HG03469 (cell line): ENCODE measurements at regions not wholly inside any gene's neighbourhood (a gene's known extent, or its start where the extent isn't known, plus 50 kb on each side); places are given as distances from the start of the nearest gene placed in this dataset.

Experiments
- ATAC-seq: cut with Tn5 transposase; IDR thresholded peaks from one replicate; pipeline ENCODE4 v1.9.1; 2021; ENCODE audit warnings: mild to moderate bottlenecking, moderate library complexity, moderate number of reproducible peaks; ENCODE audit not compliant: unreplicated experiment

- no peak for ATAC-seq
These were observed 291.1 kb upstream of the ZNF608 start for GRCh38 chr5:125037530-125037929.

- no peak for ATAC-seq
These were observed 292.0 kb upstream of the ZNF608 start for GRCh38 chr5:125038477-125038876.

DNA sequence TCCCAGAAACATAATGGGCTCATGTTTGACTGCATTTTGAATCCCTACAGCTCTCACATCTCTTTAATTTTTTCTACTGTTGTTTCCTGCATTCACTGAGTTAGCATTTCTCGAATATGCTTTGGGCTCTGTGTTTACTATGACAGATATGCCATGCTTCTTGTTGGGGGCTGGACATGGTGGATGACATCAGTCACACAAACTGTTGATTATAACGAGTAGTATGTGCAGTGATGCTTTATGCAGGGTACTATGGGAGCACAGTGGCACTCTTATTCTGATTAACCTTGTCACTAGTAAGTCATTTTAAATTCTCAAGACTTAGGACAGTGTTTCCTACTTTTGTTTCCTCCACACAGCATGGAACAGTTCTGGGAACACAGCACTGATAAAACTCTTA lies 295.4 kb upstream of the ZNF608 start:
- ATAC-seq = no peak

DNA sequence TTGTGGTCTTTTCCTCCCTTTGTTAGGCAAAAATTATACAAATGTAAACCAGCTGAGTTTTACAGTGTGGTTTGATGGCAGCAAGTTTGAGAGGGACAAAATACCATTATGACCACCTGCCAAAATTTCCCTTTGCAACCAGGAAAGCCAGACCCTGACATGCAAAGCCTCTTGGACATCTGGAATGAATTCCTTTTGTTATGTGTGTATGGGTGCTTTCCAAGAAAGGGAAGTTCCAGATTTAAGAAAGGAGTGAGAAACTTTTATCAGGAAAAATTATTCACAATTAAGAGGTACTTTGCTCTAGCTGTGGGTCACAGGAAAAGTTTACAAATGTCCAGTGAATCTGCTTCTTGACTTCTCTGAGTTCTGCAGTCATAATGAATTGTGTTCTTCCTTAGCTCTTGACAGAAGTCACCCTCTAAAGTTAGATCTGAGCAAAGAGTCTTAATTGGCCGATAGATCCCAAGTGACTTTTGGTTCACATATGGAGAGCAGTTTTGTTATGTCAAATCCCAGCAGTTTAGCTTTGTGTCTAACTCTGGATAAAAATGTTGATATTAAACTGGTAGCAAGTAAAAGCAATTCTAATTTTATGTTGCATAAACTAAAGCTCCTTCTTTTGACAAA lies 295.9 kb upstream of the ZNF608 start:
- ATAC-seq = no peak

DNA sequence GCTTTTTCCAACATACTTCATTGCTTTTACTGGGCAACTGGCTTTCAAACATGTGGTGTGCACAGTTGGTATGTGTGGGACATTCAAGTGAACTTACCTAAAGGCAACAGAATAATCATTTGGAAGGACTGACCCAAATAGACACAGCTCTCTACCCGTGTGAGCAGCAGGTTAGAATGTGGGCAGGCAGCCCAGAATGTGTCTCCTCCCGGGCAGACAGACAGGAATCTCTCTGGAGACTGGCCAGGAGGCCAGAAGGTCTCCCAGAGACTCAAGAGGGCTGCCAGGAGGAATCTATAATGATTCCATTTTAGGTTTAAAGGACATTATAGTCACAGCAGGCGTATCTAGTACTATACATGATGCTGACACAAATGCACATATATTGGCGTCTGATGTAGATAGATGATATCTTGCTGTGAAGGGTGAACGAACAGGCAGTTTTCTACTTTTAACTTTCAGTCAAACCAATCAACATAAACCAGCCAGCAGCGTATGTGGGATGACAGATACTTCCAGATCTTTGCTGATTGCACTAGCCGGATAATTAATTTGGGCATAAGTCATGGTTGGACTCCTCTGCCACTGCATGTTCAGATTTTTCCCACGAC lies 297.4 kb upstream of the ZNF608 start:
- ATAC-seq = no peak

GRCh38 chr5:125044491-125045282 lies 298.2 kb upstream of the ZNF608 start:
- no peak for ATAC-seq

DNA sequence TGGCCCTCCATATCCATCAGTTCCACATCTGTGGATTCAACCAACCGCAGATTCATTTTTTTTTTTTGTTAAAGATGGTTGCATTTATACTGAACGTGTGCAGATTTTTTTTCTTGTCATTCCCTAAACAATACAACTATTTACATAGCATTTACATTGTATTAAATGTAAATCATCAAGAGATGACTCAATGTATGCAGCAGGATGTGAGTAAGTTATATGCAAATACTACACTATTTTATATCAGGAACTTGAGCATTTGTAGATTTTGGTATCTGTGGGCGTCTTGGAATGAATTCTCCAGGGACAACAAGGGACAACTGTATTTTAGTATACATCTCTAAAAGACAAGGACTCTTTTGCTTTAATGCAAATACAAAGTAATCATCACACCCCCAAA lies 299.2 kb upstream of the ZNF608 start:
- ATAC-seq = no peak

DNA sequence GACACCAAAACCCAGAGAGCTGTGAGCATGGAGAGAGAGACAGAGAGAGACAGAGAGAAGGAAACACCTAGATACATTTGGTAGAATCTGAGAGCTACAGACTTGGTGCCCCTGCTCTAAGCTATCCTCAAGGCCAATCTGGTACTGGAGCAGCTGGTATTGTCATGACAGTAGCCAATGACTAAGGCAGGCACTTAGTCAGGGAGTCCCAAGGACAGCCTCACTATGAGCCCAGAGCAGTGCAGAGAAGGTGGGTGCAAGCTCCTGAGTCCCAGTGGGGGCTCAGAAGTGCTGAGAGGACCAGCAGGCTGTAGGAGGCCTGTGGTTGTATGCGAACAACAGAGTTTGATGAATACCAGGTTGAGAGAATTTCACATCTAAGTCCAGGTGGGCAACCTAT lies 300.4 kb upstream of the ZNF608 start:
- no peak for ATAC-seq

DNA sequence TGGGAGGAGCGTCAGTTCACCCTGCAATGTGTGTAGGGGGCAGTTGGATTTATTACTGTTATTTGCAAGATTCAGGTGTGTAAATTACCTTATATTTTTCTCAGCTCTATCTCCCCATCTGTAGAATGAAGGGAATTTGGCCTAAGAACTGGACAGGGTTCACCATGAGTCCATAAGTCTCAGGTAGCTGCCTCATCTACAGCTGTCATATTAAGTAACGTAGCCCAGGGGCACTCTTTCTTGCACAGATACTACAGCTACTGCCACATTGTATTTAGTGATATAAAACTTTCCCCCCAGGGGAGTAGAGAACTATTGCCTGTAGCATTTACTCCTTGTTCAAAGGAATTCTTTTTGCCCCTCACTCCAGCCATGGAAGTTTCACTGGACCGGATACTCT lies 301.4 kb upstream of the ZNF608 start:
- ATAC-seq = no peak

DNA sequence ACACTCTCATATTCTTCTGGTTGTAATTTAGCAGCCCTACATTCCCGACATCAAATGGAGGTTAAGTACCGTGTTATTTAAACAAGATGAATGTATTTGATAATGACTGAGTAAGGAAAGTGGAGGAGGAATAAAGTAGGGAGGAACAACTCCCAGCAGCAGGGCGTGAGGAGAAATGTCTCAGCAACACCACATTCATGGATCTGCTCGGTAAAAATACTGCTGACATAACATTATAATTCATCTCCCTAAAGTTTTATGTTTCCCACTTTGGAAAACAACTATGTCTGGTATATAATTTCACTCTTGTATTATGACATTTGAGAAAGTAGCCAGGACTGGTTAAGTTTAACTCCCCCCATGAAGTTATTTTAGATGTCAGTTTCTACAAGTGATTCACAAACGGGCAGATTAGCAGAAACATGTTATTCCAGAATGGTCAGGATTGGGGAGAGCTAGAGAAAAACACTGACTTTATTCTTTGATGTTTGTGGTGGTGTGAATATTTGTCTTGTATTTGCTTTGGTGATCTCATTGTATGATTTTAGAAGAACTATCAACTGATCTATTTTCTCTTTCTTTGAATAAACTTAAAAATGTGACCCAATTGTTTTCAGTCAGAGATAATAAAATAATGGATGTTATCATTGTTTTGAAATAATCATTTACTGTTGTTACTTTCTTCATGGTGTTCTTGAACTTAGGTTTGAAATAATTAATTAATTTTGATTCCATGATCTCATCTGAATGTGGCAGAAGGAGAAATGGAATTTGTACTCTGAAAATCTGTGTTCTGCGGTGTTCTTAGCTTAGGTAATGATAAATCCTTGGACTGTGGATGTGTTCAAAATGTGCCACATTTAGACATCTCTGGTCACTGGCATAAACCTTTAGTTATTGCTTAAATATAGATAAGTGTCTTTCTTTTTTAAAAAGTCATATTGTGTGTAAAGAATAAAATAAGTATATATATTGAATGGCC lies 303.6 kb upstream of the ZNF608 start:
- no peak for ATAC-seq

DNA sequence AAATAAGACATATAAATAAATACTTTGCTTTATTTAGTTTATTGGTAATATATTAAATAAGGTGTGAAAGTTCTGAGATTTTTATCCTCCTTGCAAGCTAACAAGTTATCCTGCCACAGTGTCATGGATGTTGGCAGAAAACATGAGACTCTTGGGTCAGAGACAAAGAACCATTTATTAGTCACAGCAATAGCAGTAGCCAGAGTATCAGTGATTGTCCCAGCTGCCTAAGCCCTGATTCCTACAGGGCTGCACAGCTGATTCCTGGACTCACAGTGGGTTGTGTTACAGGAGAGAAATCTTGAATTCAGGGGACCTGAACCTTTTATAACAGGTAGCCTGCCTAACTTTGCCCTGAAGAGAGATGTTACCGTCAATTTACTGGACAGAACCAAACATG lies 304.5 kb upstream of the ZNF608 start:
- ATAC-seq = no peak

DNA sequence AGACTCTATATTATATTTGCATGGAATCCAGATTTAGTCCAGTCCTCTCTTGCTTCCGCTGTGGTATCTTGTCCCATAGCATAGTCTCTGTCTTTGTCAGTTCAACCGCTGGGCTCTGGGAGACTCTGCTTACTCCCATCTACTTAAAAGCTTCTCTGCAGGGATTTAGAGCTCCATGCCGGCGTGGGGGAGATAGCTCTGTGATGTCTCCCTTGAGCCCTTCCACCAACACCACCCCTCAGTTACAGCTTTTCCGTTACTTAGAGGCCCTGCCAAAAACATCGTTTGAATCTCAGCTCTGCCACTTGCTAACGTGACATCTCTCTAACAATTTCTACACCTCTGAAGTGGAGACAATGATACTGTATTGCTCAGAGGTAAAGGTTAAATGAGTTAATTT lies 306.1 kb upstream of the ZNF608 start:
- ATAC-seq = no peak

- ATAC-seq = no peak
These were observed 306.7 kb upstream of the ZNF608 start for GRCh38 chr5:125053179-125053578.

DNA sequence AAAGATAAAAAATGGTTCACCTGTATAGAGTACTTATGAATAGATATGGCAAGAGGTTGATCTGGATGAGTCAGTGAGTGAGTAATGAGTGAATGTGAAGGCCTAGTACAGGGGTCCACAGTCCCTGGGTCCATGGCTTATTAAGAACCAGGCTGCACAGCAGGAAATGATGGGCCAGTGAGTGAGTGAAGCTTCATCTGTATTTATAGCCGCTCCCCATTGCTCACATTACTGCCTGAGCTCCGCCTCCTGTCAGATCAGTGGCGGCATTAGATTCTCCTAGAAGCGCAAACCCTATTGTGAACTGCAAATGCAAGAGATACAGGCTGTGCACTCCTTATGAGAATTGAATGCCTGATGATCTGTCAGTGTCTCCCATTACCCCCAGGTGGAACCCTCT lies 307.7 kb upstream of the ZNF608 start:
- no peak for ATAC-seq

DNA sequence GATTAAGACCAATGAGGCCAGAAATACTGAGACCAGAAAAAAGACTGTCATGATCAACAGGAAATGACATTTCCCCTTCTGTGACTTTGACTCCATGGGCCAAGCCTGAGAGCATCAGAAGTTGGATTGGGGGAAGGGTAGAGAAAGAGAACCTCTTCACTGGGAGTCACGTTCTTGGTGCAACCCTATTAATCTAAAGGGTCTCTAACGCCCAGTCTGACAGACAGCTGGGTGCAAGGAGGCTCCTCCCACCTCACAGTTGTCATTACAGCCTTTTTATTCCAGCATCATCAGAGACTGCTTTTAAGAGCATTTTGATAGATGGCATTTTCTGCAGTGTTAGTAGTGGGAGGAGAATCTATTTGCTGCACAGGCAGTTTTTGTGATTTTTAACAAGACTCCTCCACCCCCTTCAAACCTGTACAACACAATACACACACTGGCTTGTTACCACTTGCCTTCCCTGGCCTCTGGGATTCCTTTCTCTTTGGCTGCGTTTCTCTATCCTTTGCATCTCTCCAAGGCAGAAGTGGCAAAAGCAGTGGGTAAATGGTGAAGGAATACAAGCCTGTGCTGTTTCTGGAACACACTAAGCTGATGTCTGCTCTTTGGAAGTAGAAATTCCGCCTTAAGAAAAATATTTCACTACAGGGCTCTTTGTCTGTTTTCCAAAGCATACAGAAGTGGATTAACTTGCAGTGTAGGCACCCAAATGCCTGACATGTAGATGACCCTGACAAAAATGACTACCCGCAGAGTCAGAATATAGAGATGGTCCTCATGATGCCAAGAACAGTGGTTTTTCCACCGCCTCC lies 310.4 kb upstream of the ZNF608 start:
- no peak for ATAC-seq

GRCh38 chr5:125057912-125058826 lies 311.7 kb upstream of the ZNF608 start:
- no peak for ATAC-seq

- no peak for ATAC-seq
These were observed 313.0 kb upstream of the ZNF608 start for GRCh38 chr5:125059255-125060002.

GRCh38 chr5:125061726-125062125 lies 315.3 kb upstream of the ZNF608 start:
- no peak for ATAC-seq
